GM23248 (cell line): ENCODE measurements at regions not wholly inside any gene's neighbourhood (a gene's known extent, or its start where the extent isn't known, plus 50 kb on each side); places are given as distances from the start of the nearest gene placed in this dataset.

Experiments
- EZH2 ChIP-seq: fragments of 200-600 bp; sonication (generic); IDR thresholded peaks from 2 replicates; pipeline ENCODE4 v1.6.1; 2018; ENCODE audit warnings: antibody characterized with exemption, mild to moderate bottlenecking; ENCODE audit not compliant: insufficient read depth, poor library complexity, severe bottlenecking
- EZH2phosphoT487 ChIP-seq: fragments of 200-600 bp; sonication (generic); IDR thresholded peaks from 2 replicates; pipeline ENCODE4 v1.6.1; 2018; ENCODE audit warnings: antibody characterized with exemption, moderate library complexity, mild to moderate bottlenecking, low read depth; ENCODE audit not compliant: insufficient read depth

DNA sequence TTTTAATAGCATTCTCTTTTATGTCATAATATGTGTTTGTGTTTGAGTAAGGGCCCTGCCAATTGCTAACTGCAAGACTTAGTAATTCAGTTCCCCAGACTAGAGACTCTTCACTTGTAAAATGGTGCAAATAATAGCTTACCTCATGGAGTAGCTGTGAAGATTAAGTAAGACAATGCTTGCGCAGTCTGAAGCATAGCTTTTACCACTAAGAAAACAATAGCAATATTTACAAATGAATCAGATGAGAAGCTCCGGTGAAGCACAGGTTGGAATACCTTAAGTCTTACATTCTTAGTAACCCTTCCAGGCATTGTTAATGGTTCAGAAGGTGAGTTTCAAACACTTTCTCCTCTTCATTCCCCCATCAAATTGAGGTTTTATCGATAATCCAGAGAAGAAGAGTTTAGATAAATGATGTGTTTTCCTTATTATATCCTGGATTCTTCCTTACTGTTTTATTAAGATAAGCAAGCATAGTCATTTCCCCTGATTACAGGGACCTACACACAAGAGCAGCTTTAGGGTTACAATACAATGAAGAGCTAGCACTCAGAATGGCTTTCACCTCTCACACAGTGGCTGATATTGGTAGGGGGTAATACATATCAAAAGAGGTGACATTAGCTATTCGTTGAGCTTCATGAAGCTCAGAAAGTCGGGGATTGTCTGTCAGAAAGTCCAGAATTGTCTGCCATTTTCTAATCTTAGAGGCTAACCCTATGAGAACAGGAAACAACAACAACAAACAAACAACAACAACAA, 96.4 kb upstream of the EDIL3 start:
- TF ChIP-seq EZH2phosphoT487 = no peak
- TF ChIP-seq EZH2 = no peak
